Stomach smooth muscle (tissue), 2 donors: ENCODE measurements at regions not wholly inside any gene's neighbourhood (a gene's known extent, or its start where the extent isn't known, plus 50 kb on each side); places are given as distances from the start of the nearest gene placed in this dataset.

Experiments used
- H3K27ac ChIP-seq: one replicate; pipeline ENCODE4 v1.7.0; 2013; ENCODE audit warnings: mild to moderate bottlenecking, low read length, inconsistent platforms
- H3K27me3 ChIP-seq, 2 donors: one replicate each; pipeline ENCODE4 v1.7.0; 2013; ENCODE audit warnings: low read length in 2 of 2; ENCODE audit not compliant: insufficient read depth in 2 of 2, control insufficient read depth in 1 of 2
- H3K36me3 ChIP-seq, 2 donors: one replicate each; pipeline ENCODE4 v1.7.0; 2013; ENCODE audit warnings: low read length in 2 of 2; ENCODE audit not compliant: control insufficient read depth in 2 of 2, insufficient read depth in 2 of 2
- H3K4me1 ChIP-seq: one replicate; pipeline ENCODE4 v1.7.0; 2013; ENCODE audit warnings: low read length; ENCODE audit not compliant: control insufficient read depth, insufficient read depth
- H3K4me3 ChIP-seq, 2 donors: one replicate each; pipeline ENCODE4 v1.7.0; 2013; ENCODE audit warnings: low read length in 2 of 2
- H3K9ac ChIP-seq, 2 donors: one replicate each; pipeline ENCODE4 v1.7.0; 2013; ENCODE audit warnings: low read length in 2 of 2, mild to moderate bottlenecking in 1 of 2
- H3K9me3 ChIP-seq, 2 donors: one replicate each; pipeline ENCODE4 v1.7.0; 2013; ENCODE audit warnings: low read length in 2 of 2; ENCODE audit not compliant: control insufficient read depth in 2 of 2
- donor health status: healthy.
- donor health status: Pancreatic carcinoma.

DNA sequence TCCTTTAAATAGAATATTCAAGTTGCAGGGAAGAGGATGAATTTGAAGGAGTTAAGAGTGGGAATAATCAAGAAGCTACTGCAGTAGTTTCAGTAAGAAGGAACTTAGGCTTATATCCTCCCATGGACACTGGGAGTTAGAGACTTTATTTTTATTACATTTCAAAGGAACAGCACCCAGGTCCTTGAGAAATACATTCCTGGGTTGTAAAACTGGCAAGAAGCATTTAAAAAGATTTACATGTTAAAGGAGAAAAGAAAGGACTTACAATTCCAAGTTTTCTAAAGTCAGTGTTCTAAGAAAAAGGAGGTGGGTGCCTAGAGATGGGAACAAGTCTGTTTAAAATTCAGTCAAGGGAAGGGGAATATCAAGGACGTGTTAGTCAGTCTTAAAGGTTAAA lies 306.9 kb downstream of the JRKL start:
- H3K36me3 ChIP-seq, result no peaks in the 10 kb centered on the region
- no peaks in the 10 kb centered on the region for H3K4me1 ChIP-seq
- H3K9ac ChIP-seq, result no peak overlapping the region
- H3K27ac ChIP-seq, result no peak overlapping the region
- no peaks in the 10 kb centered on the region for H3K27me3 ChIP-seq
- H3K4me3 ChIP-seq, result no peak overlapping the region
- H3K9me3 ChIP-seq, result no peaks in the 10 kb centered on the region

GRCh38 chr11:96697466-96697865 lies 307.7 kb downstream of the JRKL start:
- Histone ChIP-seq H3K27me3 (no peaks in the 10 kb centered on the region), H3K9me3 (no peaks in the 10 kb centered on the region), H3K27ac (no peak overlapping the region), H3K4me1 (no peaks in the 10 kb centered on the region), H3K4me3 (no peak overlapping the region), H3K36me3 (no peaks in the 10 kb centered on the region), H3K9ac (no peak overlapping the region)

GRCh38 chr11:96704847-96705246 lies 315.0 kb downstream of the JRKL start:
- Histone ChIP-seq H3K4me1 (no peaks in the 10 kb centered on the region), H3K36me3 (no peaks in the 10 kb centered on the region), H3K27ac (no peak overlapping the region), H3K9ac (no peak overlapping the region), H3K9me3 (no peaks in the 10 kb centered on the region), H3K4me3 (no peak overlapping the region), H3K27me3 (no peaks in the 10 kb centered on the region)

DNA sequence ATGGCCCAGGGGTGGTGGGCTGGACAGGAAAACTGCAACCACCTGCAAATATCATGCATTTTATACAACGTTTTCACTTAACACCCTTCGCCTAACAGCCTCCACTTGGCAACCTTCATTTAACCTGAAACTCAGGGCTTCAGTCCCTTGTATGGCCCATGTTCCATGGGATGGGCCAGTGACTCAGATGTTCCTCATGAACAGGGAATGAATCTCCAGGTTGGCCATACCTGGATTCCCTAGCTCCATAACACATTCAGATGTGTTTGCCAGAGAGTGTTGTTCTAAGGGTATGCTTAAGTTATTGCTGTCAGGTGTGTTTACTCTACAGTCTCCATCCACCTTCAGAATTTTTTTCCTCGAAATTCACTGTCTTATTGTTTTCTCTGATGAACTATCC lies 316.9 kb downstream of the JRKL start:
- H3K4me1 ChIP-seq, result no peaks in the 10 kb centered on the region
- H3K27ac ChIP-seq, result no peak overlapping the region
- H3K9ac ChIP-seq, result no peak overlapping the region
- no peaks in the 10 kb centered on the region for H3K27me3 ChIP-seq
- H3K9me3 ChIP-seq, result no peaks in the 10 kb centered on the region
- H3K36me3 ChIP-seq, result no peaks in the 10 kb centered on the region
- no peak overlapping the region for H3K4me3 ChIP-seq

- no peaks in the 10 kb centered on the region for H3K4me1 ChIP-seq
- H3K9me3 ChIP-seq, result no peaks in the 10 kb centered on the region
- no peaks in the 10 kb centered on the region for H3K36me3 ChIP-seq
- H3K9ac ChIP-seq, result no peak overlapping the region
- H3K4me3 ChIP-seq, result no peak overlapping the region
- H3K27me3 ChIP-seq, result no peaks in the 10 kb centered on the region
- no peak overlapping the region for H3K27ac ChIP-seq
These were observed 317.5 kb downstream of the JRKL start for GRCh38 chr11:96707273-96707672.

DNA sequence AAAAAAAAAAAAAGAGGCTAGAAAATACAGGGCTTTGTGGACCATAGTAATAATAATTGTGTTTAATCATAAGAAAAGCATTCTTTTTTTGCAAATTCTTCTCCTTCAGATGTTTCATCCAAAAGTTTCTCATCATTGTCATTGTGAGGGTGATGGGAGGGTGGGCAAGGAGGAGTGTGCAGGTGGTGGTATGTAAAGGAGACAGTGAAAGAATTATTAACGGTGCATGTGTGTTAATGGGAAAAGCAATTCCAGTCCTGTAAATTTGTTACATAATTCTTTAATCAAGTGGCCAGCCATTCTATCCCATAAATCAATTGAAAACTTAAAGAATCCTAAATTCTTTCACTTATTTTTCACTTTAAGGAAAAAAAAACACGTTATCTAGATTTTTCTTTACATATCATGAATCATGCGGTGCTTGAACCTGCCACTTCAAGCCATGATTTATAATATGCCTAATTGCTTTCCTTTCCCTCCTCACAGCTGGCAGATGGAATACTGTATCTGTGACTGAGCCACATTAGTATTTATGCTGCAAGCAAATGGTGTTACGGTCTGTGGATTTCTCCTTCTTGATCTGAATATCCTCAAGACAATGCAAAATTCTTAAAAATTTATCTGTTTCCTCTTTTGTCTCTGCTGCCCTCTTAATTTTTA lies 318.5 kb downstream of the JRKL start:
- Histone ChIP-seq H3K27me3 (no peaks in the 10 kb centered on the region), H3K27ac (no peak overlapping the region), H3K9ac (no peak overlapping the region), H3K9me3 (no peaks in the 10 kb centered on the region), H3K36me3 (no peaks in the 10 kb centered on the region), H3K4me3 (no peak overlapping the region), H3K4me1 (no peaks in the 10 kb centered on the region)

DNA sequence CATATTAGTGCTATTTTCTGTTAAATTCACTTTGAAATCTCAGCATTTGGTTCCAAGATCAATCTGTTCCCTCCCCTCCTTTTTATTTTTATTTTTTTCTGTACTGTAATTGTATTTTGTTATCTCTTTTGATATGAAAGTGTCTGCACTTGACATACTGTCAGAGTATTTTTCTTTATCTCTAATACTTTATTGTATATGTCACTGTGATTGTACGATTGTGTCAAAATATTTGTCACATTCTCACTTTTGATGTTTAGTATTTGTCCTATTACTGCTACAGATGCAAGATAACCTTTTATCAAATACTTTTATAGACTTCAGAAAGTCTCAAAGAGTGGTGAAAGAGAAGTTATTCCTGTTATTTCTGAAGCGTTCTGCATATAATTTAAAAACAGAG lies 323.5 kb downstream of the JRKL start:
- Histone ChIP-seq H3K9me3 (no peaks in the 10 kb centered on the region), H3K4me1 (no peaks in the 10 kb centered on the region), H3K4me3 (no peak overlapping the region), H3K27ac (no peak overlapping the region), H3K27me3 (no peaks in the 10 kb centered on the region), H3K9ac (no peak overlapping the region), H3K36me3 (no peaks in the 10 kb centered on the region)

- no peaks in the 10 kb centered on the region for H3K9me3 ChIP-seq
- H3K4me3 ChIP-seq, result no peak overlapping the region
- no peaks in the 10 kb centered on the region for H3K4me1 ChIP-seq
- H3K9ac ChIP-seq, result no peak overlapping the region
- no peak overlapping the region for H3K27ac ChIP-seq
- H3K27me3 ChIP-seq, result no peaks in the 10 kb centered on the region
- no peaks in the 10 kb centered on the region for H3K36me3 ChIP-seq
These were observed 324.9 kb downstream of the JRKL start for GRCh38 chr11:96714689-96715088.

DNA sequence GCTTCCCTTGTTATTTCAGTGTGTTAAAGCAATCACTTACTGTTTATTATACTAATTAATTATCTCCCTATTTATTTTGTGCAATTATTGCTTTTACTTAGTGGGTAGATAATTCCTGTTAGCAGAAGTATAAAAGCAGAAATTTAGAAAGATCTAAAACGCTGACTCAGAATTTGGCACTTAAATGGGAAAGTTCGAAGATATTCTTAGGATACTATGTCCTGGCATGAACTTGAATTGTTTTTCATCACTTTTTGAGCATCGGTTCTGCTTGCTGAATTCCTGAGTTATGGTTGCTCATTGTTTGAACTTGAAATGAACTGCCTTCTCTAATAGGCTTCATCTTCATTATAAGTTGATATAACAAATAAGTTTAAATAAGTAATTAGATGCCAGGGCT lies 325.4 kb downstream of the JRKL start:
- H3K4me1 ChIP-seq, result no peaks in the 10 kb centered on the region
- H3K4me3 ChIP-seq, result no peak overlapping the region

GRCh38 chr11:96736601-96737000 lies 346.8 kb downstream of the JRKL start:
- H3K4me1 ChIP-seq, result no peaks in the 10 kb centered on the region
- no peak overlapping the region for H3K4me3 ChIP-seq
- H3K27me3 ChIP-seq, result no peaks in the 10 kb centered on the region
- no peaks in the 10 kb centered on the region for H3K9me3 ChIP-seq
- no peak overlapping the region for H3K27ac ChIP-seq
- H3K36me3 ChIP-seq, result no peaks in the 10 kb centered on the region
- no peak overlapping the region for H3K9ac ChIP-seq

More for the DNA sequence above, 325.4 kb downstream of the JRKL start:
- Histone ChIP-seq H3K27ac (no peak overlapping the region), H3K27me3 (no peaks in the 10 kb centered on the region), H3K36me3 (no peaks in the 10 kb centered on the region), H3K9ac (no peak overlapping the region), H3K9me3 (no peaks in the 10 kb centered on the region)

- Histone ChIP-seq H3K4me1 (no peaks in the 10 kb centered on the region), H3K9ac (no peak overlapping the region), H3K4me3 (no peak overlapping the region), H3K27ac (no peak overlapping the region), H3K36me3 (no peaks in the 10 kb centered on the region), H3K9me3 (no peaks in the 10 kb centered on the region), H3K27me3 (no peaks in the 10 kb centered on the region)
These were observed 348.5 kb downstream of the JRKL start for GRCh38 chr11:96738311-96738710.
